HG02852 (cell line): ENCODE measurements at regions not wholly inside any gene's neighbourhood (a gene's known extent, or its start where the extent isn't known, plus 50 kb on each side); places are given as distances from the start of the nearest gene placed in this dataset.

Source experiments
- ATAC-seq: cut with Tn5 transposase; IDR thresholded peaks from one replicate; pipeline ENCODE4 v1.9.1; 2021; ENCODE audit warnings: mild to moderate bottlenecking, moderate library complexity; ENCODE audit not compliant: unreplicated experiment

DNA sequence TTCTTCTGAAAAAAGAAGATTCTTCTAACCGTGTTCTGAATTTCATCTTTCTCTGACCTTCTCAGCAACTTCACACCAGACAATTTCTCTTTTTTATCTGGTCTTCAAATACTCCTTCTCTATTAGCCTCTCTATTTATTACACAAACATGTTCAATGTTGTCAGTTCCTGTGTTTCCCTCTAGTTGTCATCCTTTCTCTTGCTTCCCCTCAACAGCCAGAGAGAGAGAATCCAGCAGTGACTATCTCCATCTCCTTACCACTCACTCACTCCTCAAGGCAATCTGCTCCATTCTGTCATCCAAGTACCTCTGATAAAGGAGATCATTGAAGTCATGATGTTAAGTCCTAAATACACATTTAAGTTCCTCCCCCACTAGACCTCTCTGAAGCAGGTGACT lies 491.9 kb upstream of the CHAC2 start:
- ATAC-seq: no peak

DNA sequence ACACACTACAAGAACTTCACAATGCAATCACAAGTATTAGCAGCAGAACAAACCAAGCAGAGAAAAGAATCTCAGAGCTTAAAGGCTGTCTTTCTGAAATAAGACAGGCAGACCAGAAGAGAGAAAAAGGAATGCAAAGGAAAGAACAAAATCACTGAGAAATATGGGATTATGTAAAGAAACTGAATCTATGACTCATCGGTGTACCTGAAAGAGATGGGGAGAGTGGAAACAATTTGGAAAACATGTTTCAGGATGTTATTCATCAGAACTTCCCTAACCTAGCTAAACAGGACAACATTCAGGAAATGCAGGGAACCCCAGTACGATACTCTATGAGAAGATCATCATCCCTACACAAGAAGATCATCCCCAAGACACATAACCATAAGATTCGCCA lies 499.0 kb upstream of the CHAC2 start:
- no peak for ATAC-seq

- ATAC-seq: no peak
Observed at GRCh38 chr2:53268086-53268485, 499.5 kb upstream of the CHAC2 start.

- ATAC-seq: no peak
Observed at GRCh38 chr2:53265544-53266299, 501.9 kb upstream of the CHAC2 start.

- ATAC-seq: no peak
Observed at GRCh38 chr2:53260568-53260967, 507.0 kb upstream of the CHAC2 start.

- ATAC-seq: no peak
Observed at GRCh38 chr2:53259395-53260009, 508.1 kb upstream of the CHAC2 start.

GRCh38 chr2:53257287-53257686 lies 510.3 kb upstream of the CHAC2 start:
- ATAC-seq: no peak

GRCh38 chr2:53253244-53253643 lies 514.4 kb upstream of the CHAC2 start:
- no peak for ATAC-seq

GRCh38 chr2:53252115-53252514 lies 515.5 kb upstream of the CHAC2 start:
- ATAC-seq: no peak

DNA sequence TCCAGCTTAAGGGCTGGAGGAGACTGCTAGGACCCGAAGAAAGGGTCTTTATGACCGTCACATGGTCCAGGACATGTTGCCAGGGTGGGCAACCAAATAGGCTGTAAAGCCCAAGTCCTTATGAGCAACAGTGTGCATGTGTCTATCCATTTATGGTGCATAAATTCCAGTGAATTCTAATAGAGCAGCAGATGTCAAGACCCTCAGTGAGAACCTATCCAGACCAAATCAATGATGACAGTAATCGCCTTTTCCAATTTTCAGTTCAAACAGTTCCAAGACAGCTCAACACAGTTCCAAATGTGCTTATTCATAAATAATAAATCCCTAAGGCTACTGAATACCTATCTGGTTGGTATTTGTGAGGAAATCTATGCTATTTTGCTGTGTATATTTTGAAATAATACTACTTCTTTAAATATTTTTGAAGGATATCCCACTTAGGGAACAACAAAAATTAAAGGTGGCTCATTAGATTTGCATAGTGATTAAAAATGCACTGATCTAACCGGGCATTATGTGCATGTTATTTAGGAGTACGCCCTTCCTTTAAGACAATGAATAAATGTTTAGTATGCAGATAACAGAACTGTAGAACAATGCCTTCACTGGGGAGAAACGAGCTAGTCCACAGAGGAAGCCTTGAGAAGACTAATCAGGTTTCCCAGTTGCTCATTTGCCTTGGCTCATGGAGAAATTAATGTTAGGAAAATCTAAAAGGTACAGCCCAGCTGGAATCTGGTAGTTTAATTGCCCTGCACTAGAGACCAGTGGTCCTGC lies 519.5 kb upstream of the CHAC2 start:
- no peak for ATAC-seq

DNA sequence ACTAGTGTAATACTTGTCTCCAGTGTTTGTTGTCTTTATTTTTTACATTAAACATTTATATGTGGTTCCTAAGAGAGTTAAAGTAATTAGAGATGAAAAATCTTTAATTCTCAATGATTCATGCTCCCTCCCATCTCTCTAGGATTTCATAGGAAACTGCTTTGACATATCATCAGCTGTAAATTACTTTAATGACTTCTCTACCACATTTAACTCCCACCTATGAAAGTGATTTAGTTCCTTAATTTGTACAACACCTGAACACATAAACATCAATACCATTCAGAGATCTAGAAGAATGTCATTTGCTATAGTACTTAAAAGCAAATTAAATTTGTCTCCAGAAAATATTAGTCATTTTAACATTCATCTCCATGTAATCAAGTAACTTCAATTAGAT lies 524.2 kb upstream of the CHAC2 start:
- ATAC-seq: no peak

- ATAC-seq: no peak
Observed at GRCh38 chr2:53242090-53242489, 525.5 kb upstream of the CHAC2 start.

DNA sequence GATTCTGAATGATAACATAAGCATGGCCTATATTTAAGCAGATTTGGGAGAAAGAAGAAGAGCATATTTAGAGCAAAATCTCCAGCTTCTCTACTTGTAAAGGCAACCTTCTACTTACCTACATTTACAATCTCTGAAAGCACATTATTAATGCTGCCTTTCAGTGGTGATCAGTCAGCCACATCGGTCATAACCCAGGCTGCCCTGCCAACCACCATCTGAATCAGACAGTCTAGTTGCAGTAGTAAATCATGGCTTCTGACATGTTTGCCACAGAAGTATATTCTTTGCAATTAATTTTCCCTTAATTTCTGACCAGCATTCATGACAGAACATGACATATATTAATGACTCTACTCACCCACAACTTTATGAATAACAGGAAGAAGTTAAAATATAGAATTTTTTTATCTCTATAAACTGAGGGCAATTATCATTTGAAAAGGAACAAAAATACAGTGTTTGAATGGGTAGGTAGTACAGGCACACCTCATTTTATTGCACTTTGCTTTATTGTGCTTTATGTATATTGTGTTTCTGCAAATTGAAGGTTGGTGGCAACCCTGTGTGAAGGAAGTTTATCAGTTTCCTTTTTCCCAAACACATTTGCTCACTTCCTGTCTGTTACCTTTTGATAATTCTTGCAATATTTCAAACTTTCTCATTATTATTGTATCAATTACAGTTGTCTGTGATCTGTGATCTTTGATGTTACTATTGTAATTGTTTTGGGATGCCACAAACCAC lies 531.6 kb upstream of the CHAC2 start:
- no peak for ATAC-seq

DNA sequence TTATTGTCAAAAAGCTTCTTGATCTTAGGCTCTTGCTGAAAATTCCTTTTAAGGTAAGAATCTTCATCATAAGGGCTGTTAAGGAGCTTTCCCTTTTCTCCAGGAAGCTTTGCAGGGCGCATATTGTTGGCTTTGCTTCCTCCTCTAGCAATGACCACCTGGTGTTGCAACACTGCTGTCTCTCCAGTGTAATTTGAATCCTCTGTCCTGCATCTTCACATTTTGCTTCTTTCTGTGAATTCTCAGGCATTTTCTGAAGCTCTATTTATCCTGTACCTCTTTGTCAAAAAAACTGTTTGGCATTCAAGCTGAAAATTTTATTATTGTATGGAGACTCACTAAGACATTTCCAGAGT lies 533.1 kb upstream of the CHAC2 start:
- ATAC-seq: no peak

DNA sequence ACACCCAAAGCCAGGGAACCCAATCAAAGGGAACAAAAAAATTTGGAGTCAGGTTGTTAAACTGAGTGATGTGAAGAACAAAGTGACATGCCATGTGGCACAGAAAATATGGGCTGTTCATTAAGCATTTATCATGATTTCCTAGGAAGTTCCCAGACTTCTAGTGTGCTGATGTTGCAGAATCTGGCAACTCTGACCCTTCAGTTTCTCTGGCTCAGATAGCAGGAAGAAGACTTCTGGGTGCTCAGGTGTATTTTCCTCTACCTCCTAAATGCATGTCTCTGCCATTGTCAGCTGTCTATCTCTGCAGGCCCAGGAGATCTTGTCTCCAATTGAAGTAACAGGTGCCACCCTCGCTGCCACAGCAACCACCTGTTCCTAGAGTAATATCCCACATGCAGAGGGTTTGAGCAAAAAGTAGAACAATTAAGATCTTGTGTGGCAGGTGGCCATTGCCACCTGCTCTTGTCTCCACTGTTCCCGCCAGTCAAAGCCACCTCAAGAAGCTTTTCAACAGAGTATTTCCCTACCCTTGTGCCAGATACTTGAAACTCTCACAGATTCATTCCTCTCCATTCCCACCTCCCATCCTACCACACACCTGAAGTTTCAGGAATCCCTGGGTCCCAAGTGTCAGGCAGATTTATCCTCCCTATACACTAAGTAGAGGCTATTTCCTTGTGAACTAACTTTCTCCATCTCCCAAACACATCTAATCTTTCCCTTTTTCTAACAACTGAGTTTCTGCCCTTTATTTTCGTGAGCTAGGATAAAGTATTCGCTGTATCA lies 533.7 kb upstream of the CHAC2 start:
- no peak for ATAC-seq

- no peak for ATAC-seq
Observed at GRCh38 chr2:53231908-53232307, 535.7 kb upstream of the CHAC2 start.

GRCh38 chr2:53230691-53231090 lies 536.9 kb upstream of the CHAC2 start:
- no peak for ATAC-seq

GRCh38 chr2:53227535-53227934 lies 540.1 kb upstream of the CHAC2 start:
- ATAC-seq: no peak

GRCh38 chr2:53220969-53221368 lies 546.6 kb upstream of the CHAC2 start:
- no peak for ATAC-seq

- ATAC-seq: no peak
Observed at GRCh38 chr2:53217250-53217649, 550.4 kb upstream of the CHAC2 start.

DNA sequence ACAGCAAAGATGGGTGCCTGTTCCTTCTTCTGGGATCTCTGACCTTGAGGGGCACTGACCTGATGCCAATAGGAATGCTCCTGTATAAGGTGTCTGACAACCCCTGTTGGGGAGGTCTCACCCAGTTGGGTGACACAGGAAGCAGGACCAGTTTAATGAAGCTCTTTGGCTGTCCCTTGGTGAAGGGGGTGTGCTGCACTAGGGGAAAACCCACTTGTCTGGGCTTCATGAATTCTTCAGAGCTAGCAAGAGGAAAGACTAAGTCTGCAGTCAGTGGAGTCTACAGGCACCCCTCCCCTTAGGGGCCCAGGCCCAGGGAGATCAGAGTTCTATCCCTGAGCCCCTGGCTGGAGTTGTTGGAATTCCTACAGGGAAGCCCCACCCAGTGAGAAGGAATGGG lies 550.8 kb upstream of the CHAC2 start:
- no peak for ATAC-seq
